ENCODE measurements at regions not wholly inside any gene's neighbourhood (a gene's known extent, or its start where the extent isn't known, plus 50 kb on each side); places are given as distances from the start of the nearest gene placed in this dataset.

DNA sequence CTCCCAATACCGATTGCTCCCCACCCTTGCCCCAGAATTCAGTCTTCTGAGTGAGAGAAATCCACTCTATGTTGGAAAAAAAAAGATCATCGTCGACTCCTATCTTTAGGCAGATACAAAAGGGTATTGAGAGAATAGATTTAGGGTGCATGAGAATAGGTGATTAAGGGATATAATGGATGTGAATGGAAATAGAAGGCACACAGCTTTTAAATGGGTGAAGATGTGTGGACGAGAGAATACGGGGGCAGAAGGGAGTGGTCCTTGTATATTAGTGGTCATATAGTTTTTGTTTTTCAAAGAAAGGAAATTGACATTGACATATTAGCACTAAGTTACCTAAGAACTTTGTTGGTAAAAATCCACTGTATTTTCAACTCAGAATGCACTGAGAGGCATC is 98.6 kb upstream of the HDAC9 start:
- Histone ChIP-seq H3K36me3 (no peaks in the 10 kb centered on the region), H3K4me3 (no peak overlapping the region), H3K27me3 (no peaks in the 10 kb centered on the region), H3K27ac (no peak overlapping the region), H3K4me1 (ENCODE audit: insufficient read depth) (no peaks in the 10 kb centered on the region), H3K9me3 (no peaks in the 10 kb centered on the region)
- WGBS, 3 donors: 63 to 68% (median 65%) methylated on average over 5 of the region's 5 CpGs
- intact Hi-C loops (cut with DNase I): no loop called here
- no peak for DNase-seq
- TF ChIP-seq, protein P1, sequence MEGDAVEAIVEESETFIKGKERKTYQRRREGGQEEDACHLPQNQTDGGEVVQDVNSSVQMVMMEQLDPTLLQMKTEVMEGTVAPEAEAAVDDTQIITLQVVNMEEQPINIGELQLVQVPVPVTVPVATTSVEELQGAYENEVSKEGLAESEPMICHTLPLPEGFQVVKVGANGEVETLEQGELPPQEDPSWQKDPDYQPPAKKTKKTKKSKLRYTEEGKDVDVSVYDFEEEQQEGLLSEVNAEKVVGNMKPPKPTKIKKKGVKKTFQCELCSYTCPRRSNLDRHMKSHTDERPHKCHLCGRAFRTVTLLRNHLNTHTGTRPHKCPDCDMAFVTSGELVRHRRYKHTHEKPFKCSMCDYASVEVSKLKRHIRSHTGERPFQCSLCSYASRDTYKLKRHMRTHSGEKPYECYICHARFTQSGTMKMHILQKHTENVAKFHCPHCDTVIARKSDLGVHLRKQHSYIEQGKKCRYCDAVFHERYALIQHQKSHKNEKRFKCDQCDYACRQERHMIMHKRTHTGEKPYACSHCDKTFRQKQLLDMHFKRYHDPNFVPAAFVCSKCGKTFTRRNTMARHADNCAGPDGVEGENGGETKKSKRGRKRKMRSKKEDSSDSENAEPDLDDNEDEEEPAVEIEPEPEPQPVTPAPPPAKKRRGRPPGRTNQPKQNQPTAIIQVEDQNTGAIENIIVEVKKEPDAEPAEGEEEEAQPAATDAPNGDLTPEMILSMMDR (IDR thresholded peaks at IDR 0.05): no peak
- no peak for TF ChIP-seq EP300 (IDR thresholded peaks at IDR 0.05)
- no peak for TF ChIP-seq POLR2A (IDR thresholded peaks at IDR 0.05)

DNA sequence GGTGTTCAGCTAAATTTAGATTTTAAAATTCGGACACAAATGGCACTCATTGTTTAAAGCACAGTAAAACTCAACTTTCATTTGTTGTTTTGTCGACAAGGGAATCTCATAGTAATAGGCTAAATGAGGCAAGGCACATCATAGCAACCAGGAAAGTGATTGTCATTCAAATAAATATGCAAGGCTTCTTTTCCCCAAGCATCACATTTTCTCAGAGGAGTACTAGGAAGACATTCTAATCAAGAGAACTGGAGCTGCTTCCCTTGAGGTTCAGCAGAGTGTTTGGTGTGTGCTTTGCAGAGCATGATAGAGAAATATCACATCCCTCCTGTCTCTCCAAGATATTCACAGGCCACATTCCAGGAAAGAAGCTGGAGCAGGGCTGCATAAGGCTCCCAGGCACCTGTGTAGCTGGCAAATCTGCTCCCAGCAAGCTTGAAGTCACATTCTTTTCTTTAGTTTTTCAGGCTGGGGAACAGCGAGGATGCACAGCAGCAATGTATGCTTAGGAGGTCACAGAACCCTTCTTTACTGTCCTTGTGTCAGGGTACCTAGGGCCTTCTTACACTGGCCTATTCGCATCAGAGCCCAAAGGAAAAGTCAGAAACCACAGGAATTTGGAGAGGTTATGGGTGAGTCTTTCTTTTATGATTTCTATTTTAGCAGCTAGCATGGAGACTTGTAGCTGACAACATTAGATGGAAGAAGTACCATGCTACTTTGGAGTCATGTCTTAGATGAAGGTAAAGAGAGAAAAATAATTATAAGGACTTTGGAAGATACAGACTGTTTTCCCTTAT is 95.9 kb upstream of the HDAC9 start:
- no peak overlapping the region for H3K4me3 ChIP-seq
- no peaks in the 10 kb centered on the region for H3K4me1 ChIP-seq (ENCODE audit: insufficient read depth)
- intact Hi-C loops (cut with DNase I): no loop called here
- TF ChIP-seq EP300 (IDR thresholded peaks at IDR 0.05) (no peak), POLR2A (IDR thresholded peaks at IDR 0.05) (no peak)
- TF ChIP-seq, protein P1 (IDR thresholded peaks at IDR 0.05): no peak
- H3K36me3 ChIP-seq: no peaks in the 10 kb centered on the region
- 76 to 83% (median 81%) methylated on average over 4 of the region's 4 CpGs for WGBS, 3 donors
- no peaks in the 10 kb centered on the region for H3K9me3 ChIP-seq
- no peak overlapping the region for H3K27ac ChIP-seq
- no peak for DNase-seq
- no peaks in the 10 kb centered on the region for H3K27me3 ChIP-seq

DNA sequence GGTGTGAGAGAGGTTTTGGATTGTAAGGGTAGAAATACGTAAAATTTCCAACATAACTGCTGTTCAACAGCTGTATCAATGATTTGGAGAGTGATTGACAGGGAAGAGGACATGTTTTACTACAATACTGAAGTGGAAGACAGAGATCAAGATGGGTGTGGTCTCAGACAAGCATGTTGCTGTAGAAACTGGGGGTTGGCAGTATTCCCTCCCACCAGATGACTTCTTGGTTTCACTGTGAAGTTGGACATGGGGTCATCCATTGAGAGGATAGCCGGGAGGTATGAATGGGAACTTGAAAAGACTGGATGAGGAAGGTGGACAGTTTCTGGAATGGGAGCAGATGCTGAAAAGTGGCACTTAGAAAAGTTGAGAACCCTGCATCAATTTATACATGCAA is 95.3 kb upstream of the HDAC9 start:
- TF ChIP-seq POLR2A (IDR thresholded peaks at IDR 0.05) (no peak), EP300 (IDR thresholded peaks at IDR 0.05) (no peak)
- TF ChIP-seq, protein P1 (IDR thresholded peaks at IDR 0.05): no peak
- WGBS, 3 donors: 80 to 92% (median 92%) methylated on average over 2 of the region's 2 CpGs
- Histone ChIP-seq H3K36me3 (no peaks in the 10 kb centered on the region), H3K27ac (no peak overlapping the region), H3K4me3 (no peak overlapping the region), H3K9me3 (no peaks in the 10 kb centered on the region), H3K4me1 (ENCODE audit: insufficient read depth) (no peaks in the 10 kb centered on the region), H3K27me3 (no peaks in the 10 kb centered on the region)
- no peak for DNase-seq
- intact Hi-C loops (cut with DNase I): no loop called here

DNA sequence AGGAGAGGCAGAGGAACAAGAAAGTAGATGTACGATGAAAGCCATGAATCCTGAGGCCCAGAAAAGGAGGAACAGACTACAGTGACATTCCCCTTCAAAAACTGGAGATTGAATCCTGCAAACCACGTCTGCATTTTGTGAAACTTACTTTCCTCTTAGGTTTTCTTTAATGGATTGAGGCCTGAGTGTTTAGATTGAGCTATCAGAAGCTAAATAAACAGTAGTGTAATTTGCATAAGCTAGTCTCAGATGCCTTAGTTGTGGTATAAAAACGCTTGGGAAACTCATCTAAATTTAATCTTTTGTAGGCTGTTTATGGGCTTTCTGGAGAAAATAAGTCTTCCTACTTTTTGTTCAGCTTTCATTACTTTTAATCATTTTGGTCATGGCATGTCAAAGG is 94.8 kb upstream of the HDAC9 start:
- intact Hi-C loops (cut with DNase I): no loop called here
- Histone ChIP-seq H3K4me1 (ENCODE audit: insufficient read depth) (no peaks in the 10 kb centered on the region), H3K4me3 (no peak overlapping the region), H3K27me3 (no peaks in the 10 kb centered on the region), H3K36me3 (no peaks in the 10 kb centered on the region), H3K9me3 (no peaks in the 10 kb centered on the region), H3K27ac (no peak overlapping the region)
- no peak for TF ChIP-seq EP300 (IDR thresholded peaks at IDR 0.05)
- TF ChIP-seq, protein P1 (IDR thresholded peaks at IDR 0.05): no peak
- no peak for TF ChIP-seq POLR2A (IDR thresholded peaks at IDR 0.05)
- no peak for DNase-seq
- WGBS, 3 donors: 53 to 74% (median 65%) methylated on average over 3 of the region's 3 CpGs
